DMS 273 treated with DMSO at 0.1 percent for 48 hours (cell line): ENCODE measurements at regions not wholly inside any gene's neighbourhood (a gene's known extent, or its start where the extent isn't known, plus 50 kb on each side); places are given as distances from the start of the nearest gene placed in this dataset.

Source experiments
- DNase-seq: peaks from one replicate; lab custom pipeline; 2025; lab: John Stamatoyannopoulos, UW

DNA sequence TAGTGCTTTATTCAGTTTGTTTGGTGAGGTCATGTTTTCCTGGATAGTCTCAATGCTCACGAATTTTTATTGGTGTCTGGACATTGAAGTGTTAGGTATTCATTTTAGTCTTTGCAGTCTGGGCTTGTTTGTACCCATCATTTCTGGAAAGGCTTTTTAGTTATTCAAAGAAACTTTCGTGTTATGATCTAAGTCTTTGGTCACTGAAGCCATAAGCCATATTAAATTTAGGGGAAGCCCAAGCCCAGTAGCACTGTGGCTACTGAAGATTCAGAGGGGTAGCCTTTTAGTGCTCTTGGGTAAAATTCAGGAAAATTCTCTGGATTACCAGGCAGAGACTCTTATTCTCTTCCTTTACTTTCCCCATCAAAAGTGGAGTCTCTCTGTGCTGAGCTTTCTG, 56.2 kb upstream of the PEX5L start:
- no peak for DNase-seq

- no peak for DNase-seq
Measured at GRCh38 chr3:180093535-180093934, 56.8 kb upstream of the PEX5L start.

DNA sequence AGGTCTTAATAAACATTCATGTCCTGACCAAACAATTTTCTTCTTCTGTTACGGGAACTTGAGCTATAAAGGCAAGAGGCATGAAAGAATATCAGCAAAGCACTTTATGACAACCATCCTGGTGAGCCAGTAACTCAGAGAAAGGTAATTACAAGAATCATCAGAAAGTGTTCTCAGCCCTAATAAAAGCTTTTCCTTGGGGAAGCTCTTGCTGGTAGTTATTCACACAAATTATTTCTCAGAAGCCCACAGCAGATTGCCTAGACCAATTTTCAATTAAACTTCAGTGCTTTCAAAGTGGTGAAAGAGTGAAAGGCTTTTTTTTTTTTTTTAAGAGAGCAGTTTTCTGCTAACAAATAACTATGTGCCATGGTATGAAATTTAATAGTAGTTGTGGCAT, 60.9 kb upstream of the PEX5L start:
- DNase-seq, result no peak

DNA sequence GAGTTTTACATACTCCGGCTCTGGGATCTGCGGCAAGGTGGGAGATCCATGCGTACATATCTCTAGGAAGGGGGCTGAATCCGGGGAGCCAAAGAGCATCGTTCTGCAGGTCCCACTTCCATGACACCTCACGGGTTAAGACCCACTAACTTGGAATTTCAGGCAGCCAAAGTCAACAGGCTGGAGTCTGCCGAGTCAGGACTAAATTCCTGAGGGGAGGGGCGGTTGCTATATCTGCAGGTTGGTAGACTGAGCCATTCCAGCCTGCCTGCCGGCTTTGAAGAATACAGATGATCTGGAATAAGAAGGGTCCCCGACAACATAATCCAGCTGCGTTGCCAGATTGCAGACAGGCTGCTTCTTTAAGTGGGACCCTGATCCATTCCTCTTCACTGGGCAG, 65.4 kb upstream of the PEX5L start:
- no peak for DNase-seq

GRCh38 chr3:180102604-180103003, 65.9 kb upstream of the PEX5L start:
- no peak for DNase-seq

DNA sequence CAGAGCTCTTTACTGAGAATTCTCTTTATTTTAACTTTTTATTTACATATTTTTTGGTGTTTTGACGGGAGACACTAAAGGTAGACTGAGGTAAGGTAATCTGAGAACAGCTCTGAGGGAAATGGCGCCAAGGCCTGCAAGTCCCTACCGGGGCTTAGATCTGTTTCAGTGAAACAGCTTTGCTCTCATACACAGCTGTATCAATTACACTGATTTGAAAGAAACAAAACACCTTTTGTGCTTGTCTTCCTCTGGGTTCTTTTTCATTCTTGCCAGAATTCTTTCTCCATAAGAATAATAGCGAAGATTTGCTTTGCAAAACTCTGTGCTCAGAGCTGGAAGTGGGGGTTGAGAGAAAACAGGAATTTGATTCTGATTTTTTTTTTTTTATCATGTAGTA, 79.5 kb upstream of the PEX5L start:
- no peak for DNase-seq

DNA sequence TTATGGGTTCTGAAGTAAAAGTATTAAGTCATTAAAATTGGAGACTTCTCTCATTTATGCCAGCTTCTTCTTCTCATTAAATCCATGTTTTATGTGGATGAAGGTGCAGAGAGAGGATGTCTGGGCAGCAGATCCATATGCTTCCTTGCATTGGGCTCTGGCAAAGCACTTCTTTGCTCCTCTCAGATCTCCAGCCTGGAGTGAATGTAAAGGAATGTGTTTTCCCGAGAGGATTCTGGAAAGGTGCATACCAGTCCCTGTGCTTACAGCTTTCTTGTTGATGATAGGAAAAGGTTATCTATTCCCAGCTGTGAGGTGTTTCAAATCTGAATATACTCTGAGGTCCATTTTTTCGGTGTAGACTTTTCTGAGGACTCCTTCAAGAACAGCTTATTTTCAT, 79.9 kb upstream of the PEX5L start:
- DNase-seq, result no peak

DNA sequence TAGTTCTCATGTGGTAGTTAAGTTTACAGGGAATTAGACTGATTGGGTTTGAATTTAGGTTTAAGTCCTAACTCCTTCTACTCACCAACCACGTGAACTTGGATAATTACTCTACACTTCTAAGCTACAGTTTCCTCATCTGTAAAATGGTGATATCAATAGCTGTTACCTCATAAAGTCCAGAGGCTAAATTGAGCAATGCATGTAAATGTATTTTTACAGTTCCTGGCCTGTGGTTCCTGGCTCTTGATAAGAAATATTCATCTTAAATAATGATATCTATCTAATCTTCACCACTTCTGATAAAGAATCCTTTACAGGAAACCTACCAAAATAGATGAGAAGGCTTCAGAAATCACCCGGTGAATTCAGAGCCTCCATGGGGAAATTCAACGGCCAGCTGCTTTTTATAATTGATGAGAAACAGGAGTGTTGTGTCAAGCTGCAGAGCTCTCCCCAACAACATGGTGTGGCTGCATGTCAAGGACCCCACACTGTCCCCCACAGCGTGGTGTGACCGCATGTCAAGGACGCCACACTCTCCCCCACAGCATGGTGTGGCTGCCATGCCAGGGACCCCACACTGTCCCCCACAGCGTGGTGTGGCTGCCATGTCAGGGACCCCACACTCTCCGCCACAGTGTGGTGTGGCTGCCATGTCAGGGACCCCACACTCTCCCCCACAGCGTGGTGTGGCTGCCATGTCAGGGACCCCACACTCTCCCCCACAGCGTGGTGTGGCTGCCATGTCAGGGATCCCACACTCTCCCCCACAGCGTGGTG, 80.8 kb upstream of the PEX5L start:
- no peak for DNase-seq

- no peak for DNase-seq
Measured at GRCh38 chr3:180119567-180119966, 82.8 kb upstream of the PEX5L start.

GRCh38 chr3:180123928-180124327, 87.2 kb upstream of the PEX5L start:
- no peak for DNase-seq

DNA sequence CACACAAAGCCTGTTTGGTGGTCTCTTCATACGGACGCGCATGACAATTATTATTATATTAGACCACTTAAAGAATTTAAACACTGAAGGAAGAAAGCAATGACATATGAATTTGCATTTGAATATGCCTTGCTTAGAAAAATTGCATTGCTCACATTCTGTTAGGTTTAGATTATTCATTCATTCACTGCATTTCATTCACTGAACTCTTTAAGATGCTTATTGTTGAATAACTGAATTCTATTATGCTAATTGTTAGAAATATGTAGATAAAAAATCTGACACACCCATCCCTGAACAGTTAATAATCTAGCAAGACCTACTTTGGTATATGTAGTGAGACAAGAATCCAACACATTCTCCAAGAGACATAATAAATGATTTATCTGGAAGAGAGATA, 94.4 kb upstream of the PEX5L start:
- DNase-seq, result no peak

DNA sequence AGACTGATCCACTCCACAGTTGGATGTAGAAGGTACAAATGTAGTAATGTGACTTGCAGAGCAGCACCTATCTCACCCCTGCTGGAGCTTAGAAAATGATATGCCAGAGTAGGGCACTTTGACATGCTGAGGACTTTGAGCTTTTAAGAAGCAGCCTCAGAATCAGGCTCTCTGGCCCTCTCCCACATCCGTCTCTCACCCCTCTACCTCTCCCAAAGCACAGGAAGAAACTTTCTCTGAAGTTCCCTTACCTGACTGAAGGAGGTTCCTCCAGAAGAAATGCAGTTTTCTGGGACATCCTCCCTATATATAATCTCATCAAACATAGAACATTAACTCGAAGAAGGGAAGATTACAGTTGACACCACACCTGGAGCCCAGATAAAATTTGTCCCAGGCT, 98.4 kb upstream of the PEX5L start:
- DNase-seq, result no peak

- no peak for DNase-seq
Measured at GRCh38 chr3:180138871-180139270, 102.1 kb upstream of the PEX5L start.

DNA sequence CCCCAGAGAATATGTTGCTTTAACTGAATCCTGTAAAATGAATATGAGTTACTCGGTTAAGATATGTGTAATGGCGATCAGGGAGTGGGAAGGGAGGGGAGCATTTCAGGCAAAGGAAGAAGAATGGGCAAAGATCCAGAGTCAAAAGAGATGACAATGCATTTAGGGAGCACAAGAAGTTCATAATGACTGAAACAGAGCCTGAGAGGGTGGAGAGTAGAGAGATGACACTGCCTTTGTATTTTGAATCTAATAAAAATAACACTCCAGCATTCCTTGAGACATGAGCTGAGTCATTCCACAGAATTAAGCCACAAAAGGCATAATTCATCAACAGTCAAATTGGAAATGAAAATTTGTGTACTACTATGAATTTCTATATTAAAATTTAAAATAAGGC, 105.3 kb upstream of the PEX5L start:
- DNase-seq, result no peak

- no peak for DNase-seq
Measured at GRCh38 chr3:180142472-180142871, 105.7 kb upstream of the PEX5L start.

- no peak for DNase-seq
Measured at GRCh38 chr3:180161770-180162169, 125.0 kb upstream of the PEX5L start.

DNA sequence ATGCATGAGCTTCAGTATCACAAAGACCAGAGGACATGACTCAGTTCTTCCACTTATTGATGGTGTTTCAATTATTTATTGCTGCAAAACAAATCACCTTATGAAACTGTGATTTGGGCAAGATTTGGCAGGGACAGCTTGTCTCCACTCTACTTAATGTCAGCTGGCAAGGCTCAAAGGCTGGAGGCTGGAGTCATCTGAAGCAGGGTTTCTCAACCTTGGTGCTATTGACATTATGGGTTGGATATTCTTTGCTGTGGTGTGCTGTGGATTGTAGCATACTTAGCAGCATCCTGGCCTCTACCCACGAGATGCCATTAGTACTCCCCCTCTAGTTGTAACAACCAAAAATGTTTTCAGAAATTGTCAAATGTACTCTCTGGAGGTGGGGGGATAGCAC, 138.8 kb upstream of the PEX5L start:
- no peak for DNase-seq

- DNase-seq, result no peak
Measured at GRCh38 chr3:180176059-180176458, 139.3 kb upstream of the PEX5L start.

DNA sequence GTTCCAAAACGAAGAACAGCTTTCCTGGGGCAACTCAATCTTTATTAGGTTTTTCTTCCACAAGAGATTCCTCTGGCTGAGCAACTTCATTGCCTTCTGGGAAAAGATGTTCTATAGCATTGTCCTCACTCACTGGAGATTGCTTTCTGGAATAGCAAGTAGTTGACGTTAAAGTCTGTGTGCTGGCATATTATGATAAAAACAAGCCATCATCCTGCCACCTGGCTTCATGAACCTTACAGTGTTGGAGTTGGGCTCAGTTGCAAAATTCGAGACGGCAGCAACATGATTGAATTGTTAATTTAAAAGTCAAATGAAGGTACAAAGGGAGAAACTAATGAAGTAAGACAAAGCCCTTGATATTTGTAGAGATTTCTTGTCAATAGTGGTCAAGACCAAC, 140.5 kb upstream of the PEX5L start:
- no peak for DNase-seq

GRCh38 chr3:180179562-180179961, 142.8 kb upstream of the PEX5L start:
- DNase-seq, result no peak

- no peak for DNase-seq
Measured at GRCh38 chr3:180180795-180181194, 144.1 kb upstream of the PEX5L start.

- DNase-seq, result no peak
Measured at GRCh38 chr3:180181387-180181786, 144.7 kb upstream of the PEX5L start.

- DNase-seq, result no peak
Measured at GRCh38 chr3:180183346-180183745, 146.6 kb upstream of the PEX5L start.

- no peak for DNase-seq
Measured at GRCh38 chr3:180184816-180185215, 148.1 kb upstream of the PEX5L start.
